HepG2 (cell line): ENCODE measurements at regions not wholly inside any gene's neighbourhood (a gene's known extent, or its start where the extent isn't known, plus 50 kb on each side); places are given as distances from the start of the nearest gene placed in this dataset.

Experiments
- FOXA3 ChIP-seq: IDR thresholded peaks from 2 replicates; pipeline ENCODE4 v1.6.1; 2016; ENCODE audit warnings: missing genetic modification reagents, missing compliant biosample characterization
- IKZF1 ChIP-seq: fragments of 450-650 bp; IDR thresholded peaks from 2 replicates; pipeline ENCODE4 v1.7.1; 2016
- NR2F2 ChIP-seq: IDR thresholded peaks from 2 replicates; pipeline ENCODE4 v1.6.1; 2012; ENCODE audit warnings: low read depth, inconsistent platforms, borderline replicate concordance
- PAF1 ChIP-seq: IDR thresholded peaks from 2 replicates; pipeline ENCODE4 v1.6.1; 2016; ENCODE audit warnings: missing genetic modification reagents, missing compliant biosample characterization
- TARDBP ChIP-seq: sonication (generic); formaldehyde crosslinking; IDR thresholded peaks from 2 replicates; pipeline ENCODE4 v1.8.0; 2022; ENCODE audit warnings: mild to moderate bottlenecking, missing genetic modification reagents
- TBX2 ChIP-seq: sonication (generic); formaldehyde crosslinking; IDR thresholded peaks from 2 replicates; pipeline ENCODE4 v1.5.0; 2020; ENCODE audit warnings: missing genetic modification reagents, mild to moderate bottlenecking, borderline replicate concordance
- YY1 ChIP-seq: IDR thresholded peaks from 2 replicates; pipeline ENCODE4 v1.6.1; 2011; ENCODE audit warnings: low read length, low read depth, moderate library complexity, mild to moderate bottlenecking; ENCODE audit not compliant: insufficient read depth, insufficient replicate concordance
- ZNF20 ChIP-seq: sonication (generic); formaldehyde crosslinking; IDR thresholded peaks from 2 replicates; pipeline ENCODE4 v1.4.0; 2020; ENCODE audit warnings: mild to moderate bottlenecking, moderate library complexity, missing genetic modification reagents
- ZNF614 ChIP-seq: IDR thresholded peaks from 2 replicates; pipeline ENCODE4 v1.6.1; 2018; ENCODE audit warnings: missing biosample characterization, missing genetic modification reagents, inconsistent platforms, borderline replicate concordance
- ZNF678 ChIP-seq: sonication (generic); formaldehyde crosslinking; IDR thresholded peaks from 2 replicates; pipeline ENCODE4 v1.4.0; 2020; ENCODE audit warnings: mild to moderate bottlenecking, missing genetic modification reagents
- ZNF724P ChIP-seq: sonication (generic); formaldehyde crosslinking; IDR thresholded peaks from 2 replicates; pipeline ENCODE4 v1.8.0; 2022; ENCODE audit warnings: missing genetic modification reagents, borderline replicate concordance
- ZNF746 ChIP-seq: sonication (generic); formaldehyde crosslinking; IDR thresholded peaks from 2 replicates; pipeline ENCODE4 v1.8.0; 2022; ENCODE audit warnings: mild to moderate bottlenecking, missing genetic modification reagents
- TF ChIP-seq, protein P1 (sequence below), 2 experiments: sonication (generic) in 1 of 2; formaldehyde crosslinking in 1 of 2; IDR thresholded peaks; 2 replicates each; pipeline versions ENCODE4 v1.4.0 to v1.6.1; 2016 to 2020; ENCODE audit warnings: borderline replicate concordance in 1 of 2, low read depth in 1 of 2, mild to moderate bottlenecking in 1 of 2, missing genetic modification reagents in 1 of 2
- TF ChIP-seq, protein P2 (sequence below): IDR thresholded peaks from 2 replicates; pipeline ENCODE4 v1.6.1; 2012; ENCODE audit warnings: inconsistent platforms
- TF ChIP-seq, protein P3 (sequence below): sonication (generic); formaldehyde crosslinking; IDR thresholded peaks from 2 replicates; pipeline ENCODE4 v1.5.0; 2020; ENCODE audit warnings: missing genetic modification reagents
- TF ChIP-seq, protein P4 (sequence below): sonication (generic); formaldehyde crosslinking; conservative IDR thresholded peaks from 2 replicates; pipeline ENCODE4 v1.4.0; 2020; ENCODE audit warnings: mild to moderate bottlenecking, missing genetic modification reagents, moderate library complexity

DNA sequence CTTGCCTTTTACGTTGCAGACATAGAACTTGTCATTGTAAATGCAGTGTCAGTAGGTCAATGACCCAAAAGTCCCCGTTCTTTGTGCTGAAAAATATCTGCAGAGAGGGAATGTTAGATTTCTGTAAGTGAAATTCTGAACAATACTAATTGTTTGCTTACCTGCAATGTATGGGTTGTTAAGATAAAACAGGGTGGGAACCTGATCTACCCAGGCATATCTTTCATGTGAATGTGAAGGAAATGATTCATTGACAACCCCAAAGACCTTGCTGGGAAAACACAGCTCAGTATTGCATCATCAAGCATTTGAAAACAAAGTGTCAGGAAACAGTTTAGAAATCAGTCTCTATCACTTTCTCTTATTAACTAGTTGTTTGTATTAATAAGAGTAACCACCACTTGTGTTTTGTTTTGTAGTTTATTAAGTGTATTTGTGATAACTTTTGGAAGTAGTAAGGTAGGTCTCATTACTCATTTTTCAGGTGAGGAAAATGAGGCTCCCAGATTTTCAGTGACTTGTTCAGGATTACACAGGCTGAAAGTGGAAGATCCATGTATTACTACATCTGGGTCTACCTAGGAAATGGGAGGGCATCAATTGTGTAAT, 57.9 kb upstream of the SLC38A2 start (continued):
- TF ChIP-seq, protein P1, sequence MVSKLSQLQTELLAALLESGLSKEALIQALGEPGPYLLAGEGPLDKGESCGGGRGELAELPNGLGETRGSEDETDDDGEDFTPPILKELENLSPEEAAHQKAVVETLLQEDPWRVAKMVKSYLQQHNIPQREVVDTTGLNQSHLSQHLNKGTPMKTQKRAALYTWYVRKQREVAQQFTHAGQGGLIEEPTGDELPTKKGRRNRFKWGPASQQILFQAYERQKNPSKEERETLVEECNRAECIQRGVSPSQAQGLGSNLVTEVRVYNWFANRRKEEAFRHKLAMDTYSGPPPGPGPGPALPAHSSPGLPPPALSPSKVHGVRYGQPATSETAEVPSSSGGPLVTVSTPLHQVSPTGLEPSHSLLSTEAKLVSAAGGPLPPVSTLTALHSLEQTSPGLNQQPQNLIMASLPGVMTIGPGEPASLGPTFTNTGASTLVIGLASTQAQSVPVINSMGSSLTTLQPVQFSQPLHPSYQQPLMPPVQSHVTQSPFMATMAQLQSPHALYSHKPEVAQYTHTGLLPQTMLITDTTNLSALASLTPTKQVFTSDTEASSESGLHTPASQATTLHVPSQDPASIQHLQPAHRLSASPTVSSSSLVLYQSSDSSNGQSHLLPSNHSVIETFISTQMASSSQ (IDR thresholded peaks at IDR 0.05; ENCODE audit: low read depth) = peak; percentile 27; the same call in 1 of the 2 replicates
- TF ChIP-seq, protein P1 (CRISPR knock-in tag; IDR thresholded peaks at IDR 0.05; ENCODE audit: borderline replicate concordance) = peak; percentile 74; the same call in 1 of the 2 replicates
- TF ChIP-seq ZNF20 (CRISPR knock-in tag) (no peak), NR2F2 (peak; percentile 74), TBX2 (CRISPR knock-in tag) (peak; percentile 91), ZNF678 (CRISPR knock-in tag) (no peak), YY1 (no peak), PAF1 (CRISPR knock-in tag) (no peak), ZNF746 (CRISPR knock-in tag) (no peak), FOXA3 (CRISPR knock-in tag) (peak; percentile 91), ZNF724P (CRISPR knock-in tag) (no peak), TARDBP (peak; percentile 80; the same call in 1 of the 2 replicates), ZNF614 (CRISPR knock-in tag) (peak; percentile 40; the same call in 1 of the 2 replicates), IKZF1 (no peak)
- TF ChIP-seq, protein P2, sequence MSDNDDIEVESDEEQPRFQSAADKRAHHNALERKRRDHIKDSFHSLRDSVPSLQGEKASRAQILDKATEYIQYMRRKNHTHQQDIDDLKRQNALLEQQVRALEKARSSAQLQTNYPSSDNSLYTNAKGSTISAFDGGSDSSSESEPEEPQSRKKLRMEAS = peak; percentile 38; the same call in 1 of the 2 replicates
- TF ChIP-seq, protein P3, sequence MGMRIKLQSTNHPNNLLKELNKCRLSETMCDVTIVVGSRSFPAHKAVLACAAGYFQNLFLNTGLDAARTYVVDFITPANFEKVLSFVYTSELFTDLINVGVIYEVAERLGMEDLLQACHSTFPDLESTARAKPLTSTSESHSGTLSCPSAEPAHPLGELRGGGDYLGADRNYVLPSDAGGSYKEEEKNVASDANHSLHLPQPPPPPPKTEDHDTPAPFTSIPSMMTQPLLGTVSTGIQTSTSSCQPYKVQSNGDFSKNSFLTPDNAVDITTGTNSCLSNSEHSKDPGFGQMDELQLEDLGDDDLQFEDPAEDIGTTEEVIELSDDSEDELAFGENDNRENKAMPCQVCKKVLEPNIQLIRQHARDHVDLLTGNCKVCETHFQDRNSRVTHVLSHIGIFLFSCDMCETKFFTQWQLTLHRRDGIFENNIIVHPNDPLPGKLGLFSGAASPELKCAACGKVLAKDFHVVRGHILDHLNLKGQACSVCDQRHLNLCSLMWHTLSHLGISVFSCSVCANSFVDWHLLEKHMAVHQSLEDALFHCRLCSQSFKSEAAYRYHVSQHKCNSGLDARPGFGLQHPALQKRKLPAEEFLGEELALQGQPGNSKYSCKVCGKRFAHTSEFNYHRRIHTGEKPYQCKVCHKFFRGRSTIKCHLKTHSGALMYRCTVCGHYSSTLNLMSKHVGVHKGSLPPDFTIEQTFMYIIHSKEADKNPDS = no peak
- TF ChIP-seq, protein P4, sequence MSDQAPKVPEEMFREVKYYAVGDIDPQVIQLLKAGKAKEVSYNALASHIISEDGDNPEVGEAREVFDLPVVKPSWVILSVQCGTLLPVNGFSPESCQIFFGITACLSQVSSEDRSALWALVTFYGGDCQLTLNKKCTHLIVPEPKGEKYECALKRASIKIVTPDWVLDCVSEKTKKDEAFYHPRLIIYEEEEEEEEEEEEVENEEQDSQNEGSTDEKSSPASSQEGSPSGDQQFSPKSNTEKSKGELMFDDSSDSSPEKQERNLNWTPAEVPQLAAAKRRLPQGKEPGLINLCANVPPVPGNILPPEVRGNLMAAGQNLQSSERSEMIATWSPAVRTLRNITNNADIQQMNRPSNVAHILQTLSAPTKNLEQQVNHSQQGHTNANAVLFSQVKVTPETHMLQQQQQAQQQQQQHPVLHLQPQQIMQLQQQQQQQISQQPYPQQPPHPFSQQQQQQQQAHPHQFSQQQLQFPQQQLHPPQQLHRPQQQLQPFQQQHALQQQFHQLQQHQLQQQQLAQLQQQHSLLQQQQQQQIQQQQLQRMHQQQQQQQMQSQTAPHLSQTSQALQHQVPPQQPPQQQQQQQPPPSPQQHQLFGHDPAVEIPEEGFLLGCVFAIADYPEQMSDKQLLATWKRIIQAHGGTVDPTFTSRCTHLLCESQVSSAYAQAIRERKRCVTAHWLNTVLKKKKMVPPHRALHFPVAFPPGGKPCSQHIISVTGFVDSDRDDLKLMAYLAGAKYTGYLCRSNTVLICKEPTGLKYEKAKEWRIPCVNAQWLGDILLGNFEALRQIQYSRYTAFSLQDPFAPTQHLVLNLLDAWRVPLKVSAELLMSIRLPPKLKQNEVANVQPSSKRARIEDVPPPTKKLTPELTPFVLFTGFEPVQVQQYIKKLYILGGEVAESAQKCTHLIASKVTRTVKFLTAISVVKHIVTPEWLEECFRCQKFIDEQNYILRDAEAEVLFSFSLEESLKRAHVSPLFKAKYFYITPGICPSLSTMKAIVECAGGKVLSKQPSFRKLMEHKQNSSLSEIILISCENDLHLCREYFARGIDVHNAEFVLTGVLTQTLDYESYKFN = peak; percentile 79
